BE2C (cell line): ENCODE measurements at regions not wholly inside any gene's neighbourhood (a gene's known extent, or its start where the extent isn't known, plus 50 kb on each side); places are given as distances from the start of the nearest gene placed in this dataset.
A peak's percentile ranks its signal among the peaks of the same experiment; 100 is the strongest.

Experiments
- DNase-seq: peaks from one replicate; pipeline ENCODE4 v3.0.0-alpha.2; 2020
- H3K27me3 ChIP-seq: fragments of 250-450 bp; sonication (Bioruptor Pico); 2 replicates; pipeline ENCODE4 v1.5.1; 2020; ENCODE audit warnings: mild to moderate bottlenecking
- H3K36me3 ChIP-seq: fragments of 250-450 bp; sonication (Bioruptor Pico); 2 replicates; pipeline ENCODE4 v1.5.1; 2020; ENCODE audit warnings: mild to moderate bottlenecking
- H3K4me1 ChIP-seq: fragments of 250-450 bp; sonication (Bioruptor Pico); 2 replicates; pipeline ENCODE4 v1.5.1; 2020
- H3K4me3 ChIP-seq: 2 replicates; pipeline ENCODE4 v1.5.1; 2011; ENCODE audit warnings: low read depth, low read length
- H3K9me3 ChIP-seq: fragments of 250-450 bp; sonication (Bioruptor Pico); 2 replicates; pipeline ENCODE4 v1.5.1; 2020
- CTCF ChIP-seq: IDR thresholded peaks from 2 replicates; pipeline ENCODE4 v1.5.1; 2012; ENCODE audit warnings: mild to moderate bottlenecking, low read depth, low read length

GRCh38 chr2:175293195-175293594, 111.7 kb upstream of the ATP5MC3 start:
- H3K4me3 ChIP-seq = no peak overlapping the region
- no peaks in the 10 kb centered on the region for H3K36me3 ChIP-seq
- H3K27me3 ChIP-seq = no peaks in the 10 kb centered on the region
- H3K9me3 ChIP-seq = no peaks in the 10 kb centered on the region
- no peak for TF ChIP-seq CTCF
- H3K4me1 ChIP-seq = no peaks in the 10 kb centered on the region
- DNase-seq = no peak

GRCh38 chr2:175282886-175283285, 101.4 kb upstream of the ATP5MC3 start:
- no peak for TF ChIP-seq CTCF
- Histone ChIP-seq H3K27me3 (no peaks in the 10 kb centered on the region), H3K4me1 (no peaks in the 10 kb centered on the region), H3K9me3 (no peaks in the 10 kb centered on the region), H3K4me3 (no peak overlapping the region), H3K36me3 (no peaks in the 10 kb centered on the region)
- no peak for DNase-seq

- no peaks in the 10 kb centered on the region for H3K36me3 ChIP-seq
- no peaks in the 10 kb centered on the region for H3K27me3 ChIP-seq
- H3K9me3 ChIP-seq = no peaks in the 10 kb centered on the region
- peak; percentile 29 for TF ChIP-seq CTCF
- no peak overlapping the region for H3K4me3 ChIP-seq
- DNase-seq = no peak
- H3K4me1 ChIP-seq = no peaks in the 10 kb centered on the region
Observed at GRCh38 chr2:175282300-175282699, 100.8 kb upstream of the ATP5MC3 start.

GRCh38 chr2:175277772-175278171, 96.3 kb upstream of the ATP5MC3 start:
- Histone ChIP-seq H3K36me3 (no peaks in the 10 kb centered on the region), H3K9me3 (no peaks in the 10 kb centered on the region), H3K4me3 (no peak overlapping the region), H3K27me3 (no peaks in the 10 kb centered on the region), H3K4me1 (no peaks in the 10 kb centered on the region)
- no peak for TF ChIP-seq CTCF
- no peak for DNase-seq

- DNase-seq = no peak
- TF ChIP-seq CTCF = no peak
- Histone ChIP-seq H3K9me3 (no peaks in the 10 kb centered on the region), H3K4me1 (no peaks in the 10 kb centered on the region), H3K4me3 (no peak overlapping the region), H3K36me3 (no peaks in the 10 kb centered on the region), H3K27me3 (no peaks in the 10 kb centered on the region)
Observed at GRCh38 chr2:175275539-175275938, 94.0 kb upstream of the ATP5MC3 start.

- H3K4me3 ChIP-seq = no peak overlapping the region
- no peaks in the 10 kb centered on the region for H3K27me3 ChIP-seq
- no peak for DNase-seq
- no peaks in the 10 kb centered on the region for H3K9me3 ChIP-seq
- no peaks in the 10 kb centered on the region for H3K36me3 ChIP-seq
- no peaks in the 10 kb centered on the region for H3K4me1 ChIP-seq
- no peak for TF ChIP-seq CTCF
Observed at GRCh38 chr2:175259164-175259563, 77.7 kb upstream of the ATP5MC3 start.
